Spleen (tissue), 7 donors: ENCODE measurements at regions not wholly inside any gene's neighbourhood (a gene's known extent, or its start where the extent isn't known, plus 50 kb on each side); places are given as distances from the start of the nearest gene placed in this dataset.
"Not testable (repeated sequence)": the region's sequence is repeated elsewhere in the genome, so short reads cannot be mapped to it uniquely, and the experiment has no call there.

Source experiments
- POLR2A ChIP-seq, 3 donors: fragments of 450-650 bp; IDR thresholded peaks; one replicate each; pipeline ENCODE4 v1.5.1; 2017; ENCODE audit warnings: antibody characterized with exemption in 3 of 3, mild to moderate bottlenecking in 1 of 3
- TF ChIP-seq, protein P1 (sequence below), 11 experiments: fragments of 200-600 bp in 7 of 11; fragments of 450-650 bp in 4 of 11; sonication (generic) in 4 of 11; IDR thresholded peaks in 8 of 11; conservative IDR thresholded peaks in 3 of 11; 1 replicate in 7 of 11; 2 replicates in 4 of 11; pipeline versions ENCODE4 v1.4.0 to v1.8.0; 2016 to 2021; ENCODE audit warnings: antibody characterized with exemption in 11 of 11, inconsistent platforms in 4 of 11, mild to moderate bottlenecking in 1 of 11
- donor health status: DM: no; HTN: no; CAD: no; lungs with moderate emphysema.
- donor health status: DM: no; HTN: no; CAD: no.
- donor health status: DM: no; HTN: no; CAD: no.

GRCh38 chr2:111478335-111478734, 357.6 kb downstream of the BCL2L11 start:
- TF ChIP-seq, protein P1, sequence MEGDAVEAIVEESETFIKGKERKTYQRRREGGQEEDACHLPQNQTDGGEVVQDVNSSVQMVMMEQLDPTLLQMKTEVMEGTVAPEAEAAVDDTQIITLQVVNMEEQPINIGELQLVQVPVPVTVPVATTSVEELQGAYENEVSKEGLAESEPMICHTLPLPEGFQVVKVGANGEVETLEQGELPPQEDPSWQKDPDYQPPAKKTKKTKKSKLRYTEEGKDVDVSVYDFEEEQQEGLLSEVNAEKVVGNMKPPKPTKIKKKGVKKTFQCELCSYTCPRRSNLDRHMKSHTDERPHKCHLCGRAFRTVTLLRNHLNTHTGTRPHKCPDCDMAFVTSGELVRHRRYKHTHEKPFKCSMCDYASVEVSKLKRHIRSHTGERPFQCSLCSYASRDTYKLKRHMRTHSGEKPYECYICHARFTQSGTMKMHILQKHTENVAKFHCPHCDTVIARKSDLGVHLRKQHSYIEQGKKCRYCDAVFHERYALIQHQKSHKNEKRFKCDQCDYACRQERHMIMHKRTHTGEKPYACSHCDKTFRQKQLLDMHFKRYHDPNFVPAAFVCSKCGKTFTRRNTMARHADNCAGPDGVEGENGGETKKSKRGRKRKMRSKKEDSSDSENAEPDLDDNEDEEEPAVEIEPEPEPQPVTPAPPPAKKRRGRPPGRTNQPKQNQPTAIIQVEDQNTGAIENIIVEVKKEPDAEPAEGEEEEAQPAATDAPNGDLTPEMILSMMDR (IDR thresholded peaks at IDR 0.05 in 8 of 11, conservative IDR thresholded peaks at IDR 0.05 in 3 of 11): not testable (repeated sequence)
- not testable (repeated sequence) for TF ChIP-seq POLR2A (IDR thresholded peaks at IDR 0.05)
